Heart left ventricle (tissue), 13 donors: ENCODE measurements at regions not wholly inside any gene's neighbourhood (a gene's known extent, or its start where the extent isn't known, plus 50 kb on each side); places are given as distances from the start of the nearest gene placed in this dataset.

Source experiments
- CTCF ChIP-seq, 12 donors: fragments of 200-600 bp; sonication (generic) in 4 of 12; IDR thresholded peaks; one replicate each; pipeline versions ENCODE4 v1.5.0 to v1.8.0; 2018 to 2022; ENCODE audit warnings: antibody characterized with exemption in 12 of 12, mild to moderate bottlenecking in 5 of 12
- POLR2A ChIP-seq, 2 donors: fragments of 450-650 bp; IDR thresholded peaks; one replicate each; pipeline ENCODE4 v1.6.1; 2017; ENCODE audit warnings: antibody characterized with exemption in 2 of 2, mild to moderate bottlenecking in 2 of 2, moderate library complexity in 2 of 2
- donor health status: ischemic (EF 13 %, LVEDD 7.1; RV severe dilation, severe dysfunction).
- donor health status: DM: no; HTN: yes; CAD: no.
- donor health status: DM: no; HTN: no; CAD: no.
- donor health status: ischemic (EF 25% LVEDD 6.9; RV normal size, moderate dysfunction).
- donor health status: ischemic (EF 25% LVEDD 5.7; RV mildly dilated, moderate dysfunction).
- donor health status: ischemic (EF 35%, LVEDD 5.7; RV mildly dilated, moderate dysfunction).
- donor health status: nonischemic (EF 11% LVEDD 7.7; RV severe dilation, severe dysfunction).
- donor health status: DM: yes; HTN: yes; CAD: no.
- donor health status: PGD.
- donor health status: ischemic (EF 29% LVEDD 5.4; RV normal size, mild dysfunction).
- donor health status: nonischemic (EF 23%, LVEDD 6.1; RV moderate dilation, normal function).

- TF ChIP-seq CTCF (IDR thresholded peaks at IDR 0.05) (no peak), POLR2A (IDR thresholded peaks at IDR 0.05) (no peak)
Measured at GRCh38 chr2:154526234-154526633, 172.3 kb upstream of the KCNJ3 start.
